Neural cell (in vitro differentiated cells): ENCODE measurements at regions not wholly inside any gene's neighbourhood (a gene's known extent, or its start where the extent isn't known, plus 50 kb on each side); places are given as distances from the start of the nearest gene placed in this dataset.
"Not testable (repeated sequence)": the region's sequence is repeated elsewhere in the genome, so short reads cannot be mapped to it uniquely, and the experiment has no call there.

ENCODE experiments used
- H2AFZ ChIP-seq: fragments of 200-600, 300-800 bp; sonication (generic), shearing (Covaris generic); 2 replicates; pipeline ENCODE4 v1.6.0; 2014; ENCODE audit warnings: low read depth, mild to moderate bottlenecking, antibody characterized with exemption, low read length, moderate library complexity
- H3F3A ChIP-seq: fragments of 200-600 bp; shearing (Covaris generic); 2 replicates; pipeline ENCODE4 v1.6.1; 2016; ENCODE audit warnings: mild to moderate bottlenecking, moderate library complexity, mixed read lengths, antibody characterized with exemption, low read length; ENCODE audit not compliant: insufficient read depth, poor library complexity, severe bottlenecking
- H3K27ac ChIP-seq: fragments of 200-600, 300-800 bp; sonication (generic), shearing (Covaris generic); 2 replicates; pipeline ENCODE4 v1.5.1; 2014; ENCODE audit warnings: mild to moderate bottlenecking, low read length, moderate library complexity
- H3K27me3 ChIP-seq: fragments of 300-800, 200-600 bp; sonication (generic), shearing (Covaris generic); 2 replicates; pipeline ENCODE4 v1.6.0; 2014; ENCODE audit warnings: mild to moderate bottlenecking, low read depth, low read length, moderate library complexity; ENCODE audit not compliant: insufficient read depth
- H3K36me3 ChIP-seq: fragments of 300-800, 200-600 bp; sonication (generic), shearing (Covaris generic); 2 replicates; pipeline ENCODE4 v1.5.1; 2014; ENCODE audit warnings: mild to moderate bottlenecking, antibody characterized with exemption, low read length, moderate library complexity; ENCODE audit not compliant: insufficient read depth
- H3K4me2 ChIP-seq: fragments of 300-800, 200-600 bp; sonication (generic), shearing (Covaris generic); 2 replicates; pipeline ENCODE4 v1.6.0; 2014; ENCODE audit warnings: mild to moderate bottlenecking, low read length
- H3K4me3 ChIP-seq: fragments of 300-800, 200-600 bp; sonication (generic), shearing (Covaris generic); 2 replicates; pipeline ENCODE4 v1.5.1; 2014; ENCODE audit warnings: mild to moderate bottlenecking, low read length, moderate library complexity
- H3K79me2 ChIP-seq: fragments of 200-600 bp; shearing (Covaris generic); replicated peaks from 2 replicates; pipeline ENCODE4 v1.6.0; 2014; ENCODE audit warnings: mild to moderate bottlenecking, low read length, moderate library complexity; ENCODE audit not compliant: insufficient read depth
- H3K9ac ChIP-seq: fragments of 300-800, 200-600 bp; sonication (generic), shearing (Covaris generic); 2 replicates; pipeline ENCODE4 v1.6.1; 2016; ENCODE audit warnings: mild to moderate bottlenecking, low read length, mixed read lengths
- H3K9me2 ChIP-seq: fragments of 200-600 bp; shearing (Covaris generic); 2 replicates; pipeline ENCODE4 v1.6.1; 2016; ENCODE audit warnings: mild to moderate bottlenecking, low read length, mixed read lengths; ENCODE audit not compliant: insufficient read depth
- H3K9me3 ChIP-seq: fragments of 200-600, 300-800 bp; sonication (generic), shearing (Covaris generic); 2 replicates; pipeline ENCODE4 v1.6.1; 2016; ENCODE audit warnings: mild to moderate bottlenecking, mixed run types, low read length, moderate library complexity, mixed read lengths
- H4K20me1 ChIP-seq: fragments of 200-600 bp; shearing (Covaris generic); 2 replicates; pipeline ENCODE4 v1.6.1; 2016; ENCODE audit warnings: mild to moderate bottlenecking, mixed run types; ENCODE audit not compliant: insufficient read depth
- EP300 ChIP-seq: fragments of 450-650 bp; conservative IDR thresholded peaks from 2 replicates; pipeline ENCODE4 v1.6.1; 2014; ENCODE audit warnings: antibody characterized with exemption, mild to moderate bottlenecking, moderate library complexity; ENCODE audit not compliant: poor library complexity, severe bottlenecking
- EZH2 ChIP-seq: fragments of 200-600, 300-800 bp; shearing (Covaris generic), sonication (generic); IDR thresholded peaks from 2 replicates; pipeline ENCODE4 v1.6.1; 2014; ENCODE audit warnings: antibody characterized with exemption, low read length, borderline replicate concordance, mild to moderate bottlenecking; ENCODE audit not compliant: insufficient read depth, poor library complexity, severe bottlenecking
- MXI1 ChIP-seq: fragments of 450-650 bp; conservative IDR thresholded peaks from 2 replicates; pipeline ENCODE4 v1.6.1; 2014; ENCODE audit warnings: antibody characterized with exemption, mild to moderate bottlenecking; ENCODE audit not compliant: poor library complexity, severe bottlenecking
- POLR2AphosphoS5 ChIP-seq: IDR thresholded peaks from 2 replicates; pipeline ENCODE4 v1.6.1; 2012
- RAD21 ChIP-seq: fragments of 450-650 bp; conservative IDR thresholded peaks from 2 replicates; pipeline ENCODE4 v1.6.1; 2014; ENCODE audit warnings: antibody characterized with exemption, mild to moderate bottlenecking, moderate library complexity
- REST ChIP-seq: IDR thresholded peaks from 2 replicates; pipeline ENCODE4 v1.6.1; 2012; ENCODE audit warnings: borderline replicate concordance
- SMC3 ChIP-seq: fragments of 450-650 bp; conservative IDR thresholded peaks from 2 replicates; pipeline ENCODE4 v1.6.1; 2014; ENCODE audit warnings: antibody characterized with exemption, mild to moderate bottlenecking, moderate library complexity; ENCODE audit not compliant: poor library complexity
- TAF1 ChIP-seq: IDR thresholded peaks from 2 replicates; pipeline ENCODE4 v1.6.1; 2012; ENCODE audit warnings: low read depth
- TF ChIP-seq, protein P1 (sequence below): fragments of 450-650 bp; IDR thresholded peaks from 2 replicates; pipeline ENCODE4 v1.5.1; 2014; ENCODE audit warnings: antibody characterized with exemption, mild to moderate bottlenecking, moderate library complexity; ENCODE audit not compliant: poor library complexity, severe bottlenecking

DNA sequence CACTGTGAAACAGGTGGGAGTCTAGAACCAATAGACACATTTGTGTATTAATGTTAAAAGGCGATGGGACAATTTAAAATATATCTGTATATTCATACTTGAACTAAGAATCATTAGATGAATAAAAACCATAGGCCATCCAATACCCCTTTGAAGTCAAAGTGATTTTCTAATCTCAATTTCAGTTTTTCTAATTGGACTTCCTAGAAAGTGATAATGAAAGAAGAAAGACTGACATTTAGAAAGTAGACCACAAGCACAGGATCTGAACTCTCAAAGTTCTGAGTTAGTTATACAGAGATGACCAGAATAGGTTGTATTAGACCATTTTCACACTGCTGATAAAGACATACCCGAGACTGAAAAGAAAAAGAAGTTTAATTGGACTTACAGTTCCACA, 412.8 kb upstream of the PIK3R1 start:
- H3F3A ChIP-seq, result no peaks in the 10 kb centered on the region
- no peak overlapping the region for H3K4me3 ChIP-seq
- no peak for TF ChIP-seq RAD21
- TF ChIP-seq, protein P1, sequence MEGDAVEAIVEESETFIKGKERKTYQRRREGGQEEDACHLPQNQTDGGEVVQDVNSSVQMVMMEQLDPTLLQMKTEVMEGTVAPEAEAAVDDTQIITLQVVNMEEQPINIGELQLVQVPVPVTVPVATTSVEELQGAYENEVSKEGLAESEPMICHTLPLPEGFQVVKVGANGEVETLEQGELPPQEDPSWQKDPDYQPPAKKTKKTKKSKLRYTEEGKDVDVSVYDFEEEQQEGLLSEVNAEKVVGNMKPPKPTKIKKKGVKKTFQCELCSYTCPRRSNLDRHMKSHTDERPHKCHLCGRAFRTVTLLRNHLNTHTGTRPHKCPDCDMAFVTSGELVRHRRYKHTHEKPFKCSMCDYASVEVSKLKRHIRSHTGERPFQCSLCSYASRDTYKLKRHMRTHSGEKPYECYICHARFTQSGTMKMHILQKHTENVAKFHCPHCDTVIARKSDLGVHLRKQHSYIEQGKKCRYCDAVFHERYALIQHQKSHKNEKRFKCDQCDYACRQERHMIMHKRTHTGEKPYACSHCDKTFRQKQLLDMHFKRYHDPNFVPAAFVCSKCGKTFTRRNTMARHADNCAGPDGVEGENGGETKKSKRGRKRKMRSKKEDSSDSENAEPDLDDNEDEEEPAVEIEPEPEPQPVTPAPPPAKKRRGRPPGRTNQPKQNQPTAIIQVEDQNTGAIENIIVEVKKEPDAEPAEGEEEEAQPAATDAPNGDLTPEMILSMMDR, result no peak
- TF ChIP-seq EZH2, result no peak
- no peak for TF ChIP-seq SMC3
- no peak for TF ChIP-seq REST
- TF ChIP-seq TAF1, result no peak
- no peak for TF ChIP-seq POLR2AphosphoS5
- TF ChIP-seq EP300, result no peak
- TF ChIP-seq MXI1, result no peak
- H3K79me2 ChIP-seq, result no peaks in the 10 kb centered on the region
- H3K9me3 ChIP-seq, result no peaks in the 10 kb centered on the region
- no peaks in the 10 kb centered on the region for H4K20me1 ChIP-seq
- no peak overlapping the region for H3K9ac ChIP-seq
- no peaks in the 10 kb centered on the region for H3K27me3 ChIP-seq
- no peaks in the 10 kb centered on the region for H3K9me2 ChIP-seq
- H3K4me2 ChIP-seq, result no peak overlapping the region
- H2AFZ ChIP-seq, result no peak overlapping the region
- H3K27ac ChIP-seq, result no peak overlapping the region
- no peaks in the 10 kb centered on the region for H3K36me3 ChIP-seq

- no peak overlapping the region for H3K4me3 ChIP-seq
- no peaks in the 10 kb centered on the region for H3K79me2 ChIP-seq
- H3K4me2 ChIP-seq, result no peak overlapping the region
- no peaks in the 10 kb centered on the region for H3F3A ChIP-seq
- H3K9me2 ChIP-seq, result no peaks in the 10 kb centered on the region
- no peak overlapping the region for H2AFZ ChIP-seq
- no peaks in the 10 kb centered on the region for H3K9me3 ChIP-seq
- no peaks in the 10 kb centered on the region for H4K20me1 ChIP-seq
- no peak overlapping the region for H3K9ac ChIP-seq
- H3K27ac ChIP-seq, result no peak overlapping the region
- H3K27me3 ChIP-seq, result no peaks in the 10 kb centered on the region
- TF ChIP-seq SMC3, result no peak
- TF ChIP-seq POLR2AphosphoS5, result no peak
- no peak for TF ChIP-seq REST
- no peak for TF ChIP-seq RAD21
- no peak for TF ChIP-seq MXI1
- TF ChIP-seq EZH2, result no peak
- TF ChIP-seq, protein P1, result no peak
- TF ChIP-seq EP300, result no peak
- TF ChIP-seq TAF1, result no peak
- H3K36me3 ChIP-seq, result no peaks in the 10 kb centered on the region
Measured at GRCh38 chr5:67799732-67800234, 415.8 kb upstream of the PIK3R1 start.

DNA sequence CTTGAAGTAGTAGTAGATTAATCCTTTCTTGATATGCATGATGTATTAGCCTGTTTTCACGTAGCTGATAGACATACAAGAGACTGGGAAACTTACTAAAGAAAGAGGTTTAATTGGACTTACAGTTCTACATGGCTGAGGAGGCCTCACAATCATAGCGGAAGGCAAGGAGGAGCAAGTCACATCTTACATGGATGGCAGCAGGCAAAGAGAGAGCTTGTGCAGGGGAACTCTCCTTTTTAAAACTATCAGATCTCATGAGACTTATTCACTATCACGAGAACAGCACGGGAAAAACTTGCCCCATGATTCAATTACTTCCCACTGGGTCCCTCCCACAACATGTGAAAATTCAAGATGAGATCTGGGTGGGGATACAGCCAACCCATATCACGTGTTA, 417.1 kb upstream of the PIK3R1 start:
- not testable (repeated sequence) for H3K4me2 ChIP-seq, H3K9me2 ChIP-seq, H3K9me3 ChIP-seq, H3K4me3 ChIP-seq, H3K27me3 ChIP-seq, H4K20me1 ChIP-seq, H3K36me3 ChIP-seq, H3F3A ChIP-seq, H3K79me2 ChIP-seq, H3K9ac ChIP-seq, H3K27ac ChIP-seq, H2AFZ ChIP-seq
